GM18858 (cell line): ENCODE measurements at regions not wholly inside any gene's neighbourhood (a gene's known extent, or its start where the extent isn't known, plus 50 kb on each side); places are given as distances from the start of the nearest gene placed in this dataset.
"Not testable (repeated sequence)": the region's sequence is repeated elsewhere in the genome, so short reads cannot be mapped to it uniquely, and the experiment has no call there.

Experiments
- ATAC-seq: cut with Tn5 transposase; IDR thresholded peaks from one replicate; pipeline ENCODE4 v1.9.1; 2021; ENCODE audit not compliant: unreplicated experiment

- no peak for ATAC-seq
Measured at GRCh38 chr13:65841156-65841555, 1389.0 kb downstream of the PCDH9 start.

- ATAC-seq = no peak
Measured at GRCh38 chr13:65836066-65836465, 1394.1 kb downstream of the PCDH9 start.

DNA sequence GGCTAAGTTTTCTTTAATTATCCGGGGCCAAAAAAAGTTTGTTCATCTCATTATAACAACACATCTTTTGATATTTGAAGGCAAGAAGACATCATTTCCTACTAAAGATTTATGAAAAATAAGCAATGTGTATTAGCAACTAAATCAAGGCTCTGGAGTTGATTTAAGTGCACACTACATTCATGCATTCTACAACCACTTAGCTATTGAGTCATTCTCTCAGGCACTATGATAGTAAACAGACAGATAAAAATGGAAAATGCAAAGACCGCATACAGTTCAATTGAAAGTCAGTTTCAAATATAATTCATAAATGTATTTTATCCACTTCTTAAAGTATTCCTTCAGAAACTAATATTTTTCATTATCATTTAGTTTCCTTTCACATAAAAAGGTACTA, 1395.2 kb downstream of the PCDH9 start:
- no peak for ATAC-seq

- ATAC-seq = no peak
Measured at GRCh38 chr13:65830411-65831205, 1399.5 kb downstream of the PCDH9 start.

GRCh38 chr13:65829241-65830008, 1400.7 kb downstream of the PCDH9 start:
- ATAC-seq = no peak

- ATAC-seq = no peak
Measured at GRCh38 chr13:65826657-65827056, 1403.5 kb downstream of the PCDH9 start.

DNA sequence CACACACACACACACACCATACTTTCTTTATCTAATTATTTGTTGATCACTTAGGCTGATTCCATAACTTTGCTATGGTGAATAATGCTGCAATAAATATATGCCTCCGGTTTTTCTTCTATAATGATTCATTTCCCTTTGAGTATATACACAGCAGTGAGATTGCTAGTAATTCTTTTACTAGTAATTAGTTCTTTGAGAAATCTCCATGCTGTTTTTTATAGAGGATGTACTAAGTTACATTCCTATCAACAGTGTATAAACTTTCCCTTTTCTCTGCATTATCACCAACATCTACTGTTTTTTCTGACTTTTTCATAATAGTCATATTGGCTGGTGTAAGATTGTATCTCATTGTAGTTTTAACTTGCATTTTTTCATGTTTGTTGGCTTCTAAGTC, 1405.1 kb downstream of the PCDH9 start:
- ATAC-seq = no peak

- ATAC-seq = no peak
Measured at GRCh38 chr13:65808061-65808460, 1422.1 kb downstream of the PCDH9 start.

DNA sequence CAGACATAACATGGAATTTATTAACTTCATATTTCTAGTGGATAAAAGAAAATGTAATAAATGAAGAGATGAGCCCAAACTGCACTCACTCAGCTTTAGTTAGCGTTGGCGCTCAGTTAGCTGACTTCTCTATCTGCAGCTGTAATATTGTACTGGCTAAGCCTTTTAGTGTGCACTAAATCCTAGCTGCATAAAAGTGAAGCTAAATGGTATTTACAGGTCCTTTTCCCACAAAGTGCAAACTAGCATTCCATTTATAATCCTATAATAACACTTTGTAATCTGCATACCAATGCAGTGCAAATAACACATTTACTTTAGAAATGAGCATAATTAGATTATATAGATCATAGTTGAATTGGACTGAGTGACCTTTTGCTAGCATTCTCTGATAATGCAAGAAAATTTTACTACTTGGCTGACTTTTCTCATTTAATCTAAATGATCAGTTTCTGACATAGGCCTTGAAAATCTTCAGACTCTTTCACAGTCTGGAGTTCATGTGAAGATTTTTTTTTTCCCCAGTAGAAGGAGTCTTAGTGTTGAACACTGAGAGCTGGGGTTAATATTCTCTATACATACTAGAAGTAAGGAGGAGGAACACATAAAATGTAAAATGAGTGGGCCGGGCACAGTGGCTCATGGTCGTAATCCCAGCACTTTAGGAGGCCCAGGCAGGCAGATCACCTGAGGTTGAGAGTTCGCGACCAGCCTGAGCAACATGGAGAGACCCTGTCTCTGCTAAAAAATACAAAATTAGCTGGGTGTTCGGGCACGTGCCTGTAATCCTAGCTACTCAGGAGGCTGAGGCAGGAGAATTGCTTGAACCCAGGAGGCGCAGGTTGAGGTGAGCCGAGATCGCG, 1426.4 kb downstream of the PCDH9 start:
- no peak for ATAC-seq

DNA sequence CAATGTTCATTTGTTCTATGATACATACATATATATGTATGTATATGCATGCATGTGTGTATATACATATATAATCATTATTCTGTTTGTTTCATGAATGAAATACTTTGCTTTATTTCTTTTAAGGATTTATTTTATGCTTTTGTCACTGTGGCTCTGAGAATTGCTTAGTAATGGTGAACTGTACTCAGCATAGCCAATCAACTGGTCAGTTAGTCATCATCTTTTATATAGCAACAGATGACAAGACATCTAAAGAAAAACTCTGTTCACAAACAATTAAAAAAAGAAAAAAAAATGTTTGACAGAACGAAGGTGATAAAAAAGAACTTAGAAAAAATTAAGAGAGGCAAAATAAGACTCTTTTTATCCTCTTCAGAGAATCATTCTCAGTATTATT, 1440.3 kb downstream of the PCDH9 start:
- no peak for ATAC-seq

DNA sequence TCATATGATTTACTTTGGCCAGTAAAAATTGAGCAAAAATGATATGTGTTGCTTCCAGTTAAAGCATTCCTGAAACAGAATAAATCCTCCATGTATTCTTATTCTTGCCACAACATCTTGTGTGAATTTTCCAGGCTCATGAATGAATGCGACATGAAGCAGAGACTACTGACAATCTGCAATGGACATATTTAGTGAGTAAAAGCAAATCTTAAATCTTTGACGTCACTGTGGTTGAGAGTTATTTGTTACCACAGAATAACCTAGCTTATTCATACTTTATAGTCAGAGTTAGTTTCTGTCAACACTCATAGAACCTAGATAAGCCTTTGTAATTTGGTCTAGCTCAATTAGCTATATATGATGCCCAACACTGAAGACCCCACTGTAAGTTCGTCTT, 1443.1 kb downstream of the PCDH9 start:
- ATAC-seq = no peak

GRCh38 chr13:65784088-65784816, 1445.9 kb downstream of the PCDH9 start:
- ATAC-seq = no peak

- ATAC-seq = no peak
Measured at GRCh38 chr13:65783383-65783782, 1446.8 kb downstream of the PCDH9 start.

DNA sequence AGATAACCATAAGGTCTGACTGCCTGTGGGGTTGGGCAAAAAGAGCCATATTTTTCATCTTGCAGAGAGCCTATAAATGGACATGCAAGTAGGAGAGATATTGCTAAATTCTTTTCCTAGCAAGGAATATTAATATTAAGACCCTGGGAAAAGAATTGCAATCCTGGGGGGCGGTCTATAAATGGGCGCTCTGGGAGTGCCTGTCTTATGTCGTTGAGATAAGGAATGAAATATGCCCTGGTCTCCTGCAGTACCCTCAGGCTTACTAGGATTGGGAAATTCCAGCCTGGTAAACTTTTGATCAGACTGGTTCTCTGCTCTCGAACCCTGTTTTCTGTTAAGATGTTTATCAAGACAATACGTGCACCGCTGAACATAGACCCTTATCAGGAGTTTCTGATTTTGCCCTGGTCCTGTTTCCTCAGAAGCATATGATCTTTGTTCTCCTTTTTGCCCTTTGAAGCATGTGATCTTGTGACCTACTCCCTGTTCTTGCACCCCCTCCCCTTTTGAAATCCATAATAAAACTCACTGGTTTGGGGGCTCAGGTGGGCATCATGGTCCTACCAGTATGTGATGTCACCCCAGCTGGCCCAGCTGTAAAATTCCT, 1458.3 kb downstream of the PCDH9 start:
- ATAC-seq = not testable (repeated sequence)

- ATAC-seq = no peak
Measured at GRCh38 chr13:65768545-65768944, 1461.6 kb downstream of the PCDH9 start.

- ATAC-seq = no peak
Measured at GRCh38 chr13:65763811-65764210, 1466.3 kb downstream of the PCDH9 start.

DNA sequence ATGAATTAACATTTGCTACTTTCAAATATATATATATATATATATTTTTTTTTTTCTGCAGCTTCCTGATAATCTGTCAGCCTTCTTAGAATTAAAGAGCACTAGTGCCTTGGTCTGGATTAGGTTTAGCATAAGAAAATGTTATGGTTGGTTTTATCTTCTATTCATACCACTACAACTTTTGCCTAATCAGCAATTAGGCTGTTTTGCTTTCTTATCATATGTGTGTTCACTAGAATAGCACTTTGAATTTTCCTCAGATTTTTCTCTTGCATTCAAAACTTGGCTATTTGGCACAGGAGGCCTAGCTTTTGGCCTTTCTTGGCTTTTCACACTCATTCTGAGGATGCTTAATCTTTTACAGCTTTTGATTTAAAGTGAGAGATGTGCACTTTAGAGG, 1468.1 kb downstream of the PCDH9 start:
- ATAC-seq = no peak

GRCh38 chr13:65756071-65756671, 1474.0 kb downstream of the PCDH9 start:
- no peak for ATAC-seq

- ATAC-seq = no peak
Measured at GRCh38 chr13:65748227-65748626, 1481.9 kb downstream of the PCDH9 start.

DNA sequence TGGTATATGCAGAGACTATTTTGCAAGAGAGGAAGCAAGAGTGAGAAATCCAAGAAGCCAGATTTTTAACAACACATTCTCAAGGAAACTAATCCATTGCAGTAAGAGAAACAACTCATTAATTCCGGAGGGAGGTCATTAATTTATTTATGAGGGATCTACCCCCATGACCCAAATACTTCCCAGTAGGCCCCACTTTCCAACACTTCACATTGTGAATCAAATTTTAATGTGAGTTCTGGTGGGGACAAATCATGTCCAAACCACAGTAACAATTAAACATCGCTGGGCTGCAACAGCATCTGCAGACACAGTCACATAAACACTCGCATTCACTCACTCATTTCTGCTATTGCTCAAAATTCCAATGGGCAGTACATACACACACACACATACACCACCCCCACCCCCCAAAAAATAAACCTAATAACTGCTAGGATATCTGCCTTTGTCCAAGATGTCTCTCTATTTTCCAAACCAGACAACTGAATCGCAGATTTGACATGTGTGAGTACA, 1483.7 kb downstream of the PCDH9 start:
- ATAC-seq = no peak
